ENCODE measurements at regions not wholly inside any gene's neighbourhood (a gene's known extent, or its start where the extent isn't known, plus 50 kb on each side); places are given as distances from the start of the nearest gene placed in this dataset.

GRCh38 chr5:93850311-93850710, 108.9 kb upstream of the POU5F2 start:
- Histone ChIP-seq H3K23me2 (ENCODE audit: insufficient read length, low read depth, low read length, poor library complexity, severe bottlenecking) (no peaks in the 10 kb centered on the region), H2BK20ac (ENCODE audit: low read depth, low read length, poor library complexity, severe bottlenecking) (no peak overlapping the region), H3K23ac (ENCODE audit: insufficient read length, low read depth, low read length) (no peak overlapping the region), H3K27me3 (ENCODE audit: insufficient read depth, low read length) (no peaks in the 10 kb centered on the region), H3K4me1 (ENCODE audit: insufficient read depth, low read length) (no peaks in the 10 kb centered on the region), H3K18ac (ENCODE audit: insufficient read length, low read depth, low read length) (no peak overlapping the region), H3K56ac (ENCODE audit: insufficient read length, low read depth, low read length) (no peak overlapping the region), H3K79me1 (ENCODE audit: insufficient read depth, low read depth, low read length, poor library complexity, severe bottlenecking) (no peaks in the 10 kb centered on the region), H3K9me3 (ENCODE audit: control insufficient read depth, low read depth, low read length) (no peaks in the 10 kb centered on the region), H3T11ph (ENCODE audit: low read length) (no peak overlapping the region), H2AFZ (ENCODE audit: low read length) (no peak overlapping the region), H2BK12ac (ENCODE audit: insufficient read length, low read depth, low read length) (no peak overlapping the region), H4K8ac (replicated peaks; ENCODE audit: insufficient read length, low read depth, low read length) (no peak overlapping the region), H3K4ac (ENCODE audit: low read depth, low read length) (no peak overlapping the region), H2BK15ac (ENCODE audit: low read depth, low read length) (no peak overlapping the region), H3K27ac (ENCODE audit: insufficient read length, low read depth, low read length) (no peak overlapping the region), H2BK5ac (ENCODE audit: insufficient read length, low read length) (no peak overlapping the region), H4K20me1 (ENCODE audit: control insufficient read depth, insufficient read depth, insufficient read length) (no peaks in the 10 kb centered on the region), H3K4me2 (ENCODE audit: insufficient read depth, insufficient read length, low read length) (no peak overlapping the region), H4K5ac (ENCODE audit: insufficient read length, low read depth, low read length) (no peak overlapping the region), H3K14ac (ENCODE audit: insufficient read depth, low read length) (no peak overlapping the region), H4K91ac (ENCODE audit: insufficient read length, low read depth, low read length) (no peak overlapping the region), H2AK5ac (ENCODE audit: insufficient read length, low read length) (no peak overlapping the region), H2BK120ac (ENCODE audit: low read depth, low read length, poor library complexity, severe bottlenecking) (no peak overlapping the region), H3K9ac (ENCODE audit: extremely low read depth, insufficient read length, low read length) (no peak overlapping the region), H3K79me2 (ENCODE audit: insufficient read depth, low read length) (no peaks in the 10 kb centered on the region)
- Mint-ChIP-seq H3K4me1 (no peaks in the 10 kb centered on the region), H3K9me3 (peaks cover 9 to 10% of the 10 kb centered on the region in 2 experiments; a peak in 4 of 5 replicates), H3K4me3 (no peak overlapping the region), H3K27ac (no peak overlapping the region), H3K27me3 (ENCODE audit: low read depth) (no peaks in the 10 kb centered on the region), H3K36me3 (ENCODE audit: insufficient read depth in 1 of 3, low read depth in 3 of 3) (peaks cover 0 to 4% (median 0%) of the 10 kb centered on the region in 3 experiments; a peak in 3 of 7 replicates)
- no CpG with 5 or more reads among the region's 3 CpGs for WGBS (ENCODE audit: extremely low coverage, insufficient read length, low lambda C conversion rate)
- no peak for DNase-seq
- no peak for TF ChIP-seq CTCF (conservative IDR thresholded peaks at IDR 0.05)

Data from H9 (cell line).